ENCODE measurements at regions not wholly inside any gene's neighbourhood (a gene's known extent, or its start where the extent isn't known, plus 50 kb on each side); places are given as distances from the start of the nearest gene placed in this dataset.

DNA sequence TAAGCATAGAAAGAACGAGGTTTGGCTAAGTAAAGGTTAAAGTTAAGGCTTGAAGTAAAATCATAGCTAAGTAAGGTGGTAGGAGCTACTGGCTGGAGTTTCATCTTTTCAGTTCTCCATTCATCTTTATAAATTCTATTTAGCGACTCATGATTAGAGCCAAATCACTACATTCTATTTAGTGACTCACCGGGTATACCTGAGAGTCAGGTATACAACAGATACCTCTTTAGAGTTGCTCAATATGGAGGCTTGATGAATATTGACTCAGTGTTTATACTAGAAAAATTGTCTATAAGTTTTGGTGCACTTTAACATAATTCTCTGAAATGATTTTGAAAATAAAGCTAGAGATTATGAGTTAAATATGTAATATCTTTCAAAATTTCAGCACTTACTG lies 328.8 kb upstream of the GRM7 start:
- no peak for DNase-seq

DNA sequence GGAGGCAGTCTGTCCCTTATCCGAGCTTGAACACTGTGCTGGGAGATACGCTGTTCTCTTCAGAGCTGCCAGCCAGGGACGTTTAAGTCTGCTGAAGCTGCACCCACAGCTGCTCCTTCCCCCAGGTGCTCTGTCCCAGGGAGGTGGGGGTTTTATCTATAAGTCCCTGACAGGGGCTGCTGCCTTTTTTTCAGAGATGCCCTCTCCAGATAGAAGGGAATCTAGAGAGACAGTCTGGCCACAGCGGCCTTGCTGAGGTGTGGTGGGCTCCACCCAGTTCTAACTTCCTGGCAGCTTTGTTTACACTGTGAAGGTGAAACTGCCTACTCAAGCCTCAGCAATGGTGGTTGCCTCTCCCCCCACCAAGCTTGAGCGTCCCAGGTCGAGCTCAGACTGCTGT lies 319.9 kb upstream of the GRM7 start:
- no peak for DNase-seq

GRCh38 chr3:6542795-6543194 lies 318.1 kb upstream of the GRM7 start:
- DNase-seq: no peak

DNA sequence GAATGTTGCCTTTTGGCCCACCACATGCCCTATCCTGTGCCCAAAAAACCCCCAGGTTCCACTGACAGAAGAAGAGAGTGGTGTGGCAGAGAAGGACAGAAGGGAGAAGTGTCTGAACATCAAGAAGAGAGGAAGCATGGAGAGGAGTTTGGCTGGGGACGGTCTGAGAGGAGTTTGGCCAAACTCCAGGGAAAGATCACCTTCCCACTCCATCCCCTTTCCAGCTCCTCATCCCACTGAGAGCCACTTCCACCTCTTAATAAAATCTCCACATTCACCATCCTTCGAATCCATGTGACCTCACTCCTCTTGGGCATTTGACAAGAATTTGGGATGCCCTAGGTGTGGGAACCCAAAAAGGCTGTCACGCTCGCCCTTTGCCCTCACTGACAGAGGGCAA lies 311.6 kb upstream of the GRM7 start:
- DNase-seq: no peak

- DNase-seq: no peak
Measured at GRCh38 chr3:6551165-6551564, 309.8 kb upstream of the GRM7 start.

GRCh38 chr3:6560259-6560658 lies 300.7 kb upstream of the GRM7 start:
- no peak for DNase-seq

- DNase-seq: no peak
Measured at GRCh38 chr3:6567241-6567640, 293.7 kb upstream of the GRM7 start.

- no peak for DNase-seq
Measured at GRCh38 chr3:6568999-6569493, 291.9 kb upstream of the GRM7 start.

GRCh38 chr3:6571448-6571847 lies 289.5 kb upstream of the GRM7 start:
- no peak for DNase-seq

DNA sequence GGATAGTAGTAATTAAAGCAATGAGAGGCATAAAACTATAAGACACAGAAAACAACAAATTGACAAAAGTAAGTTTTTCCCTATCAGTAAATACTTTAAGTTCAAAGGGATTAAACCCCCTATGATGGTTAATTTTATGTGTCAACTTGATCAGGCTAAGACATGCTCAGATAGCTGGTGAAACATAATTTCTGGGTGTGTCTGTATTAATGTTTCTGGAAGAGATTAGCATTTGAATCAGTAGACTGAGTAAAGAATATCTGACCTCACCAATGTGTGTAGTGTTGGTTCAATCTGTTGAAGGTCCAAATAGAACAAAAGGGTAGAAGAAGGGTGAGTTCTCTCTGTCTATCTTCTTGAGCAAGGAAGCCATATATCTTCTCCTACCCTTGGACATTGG lies 283.3 kb upstream of the GRM7 start:
- DNase-seq: no peak

DNA sequence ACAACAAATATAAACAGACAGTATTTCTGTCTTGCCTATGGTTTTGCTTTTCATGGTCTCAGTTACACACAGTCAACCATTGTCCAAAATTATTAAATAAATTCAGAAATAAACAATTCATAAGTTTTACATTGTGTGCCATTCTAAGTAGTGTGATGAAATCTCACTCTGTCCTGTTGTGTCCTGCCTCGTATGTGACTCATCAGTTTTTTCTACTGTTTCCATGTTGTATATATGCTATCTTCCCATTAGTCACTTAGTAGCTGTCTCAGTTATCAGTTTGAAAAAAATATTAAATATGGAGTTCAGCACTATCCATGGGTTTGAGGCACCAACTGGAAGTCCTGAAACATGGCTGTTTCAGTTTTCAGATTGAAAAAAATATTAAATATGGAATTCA lies 282.4 kb upstream of the GRM7 start:
- no peak for DNase-seq

- DNase-seq: no peak
Measured at GRCh38 chr3:6580808-6581207, 280.1 kb upstream of the GRM7 start.

DNA sequence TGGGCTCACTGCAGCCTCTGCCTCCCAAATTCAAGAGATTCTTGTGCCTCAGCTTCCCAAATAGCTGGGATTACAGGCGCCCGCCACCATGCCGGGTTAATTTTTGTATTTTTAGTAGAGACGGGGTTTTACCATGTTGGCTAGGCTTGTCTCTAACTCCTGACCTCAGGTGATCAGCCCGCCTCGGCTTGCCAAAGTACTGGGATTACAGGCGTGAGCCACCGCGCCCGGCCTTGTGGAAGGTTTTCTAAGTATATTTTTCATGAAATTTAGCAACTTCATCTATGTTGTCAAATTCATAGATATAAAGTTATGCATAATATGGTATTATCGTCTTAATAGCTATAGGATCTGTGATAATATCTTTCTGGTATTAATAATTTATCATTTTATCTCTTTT lies 275.6 kb upstream of the GRM7 start:
- DNase-seq: no peak

- DNase-seq: no peak
Measured at GRCh38 chr3:6600237-6600636, 260.7 kb upstream of the GRM7 start.

DNA sequence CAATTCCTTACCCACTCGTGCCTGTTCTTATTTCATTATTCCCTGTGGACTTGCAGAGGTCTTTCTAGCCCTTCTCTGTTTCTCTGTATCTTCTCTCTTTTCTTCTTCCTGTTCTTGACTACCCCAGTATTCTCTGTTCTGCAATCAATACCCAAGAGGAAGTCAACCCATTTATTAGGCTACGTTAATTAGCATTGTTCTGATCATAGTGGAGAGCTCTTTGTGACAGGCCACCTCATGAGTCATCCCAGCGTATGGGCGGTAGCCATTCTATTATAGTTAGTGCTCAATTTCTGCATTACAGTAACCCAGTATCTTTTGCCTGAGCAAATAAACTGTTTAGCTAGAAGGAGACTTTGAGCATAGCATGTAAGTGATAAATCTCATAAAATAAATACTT lies 259.5 kb upstream of the GRM7 start:
- DNase-seq: no peak

- DNase-seq: no peak
Measured at GRCh38 chr3:6602329-6602728, 258.6 kb upstream of the GRM7 start.

- no peak for DNase-seq
Measured at GRCh38 chr3:6605227-6605626, 255.7 kb upstream of the GRM7 start.

DNA sequence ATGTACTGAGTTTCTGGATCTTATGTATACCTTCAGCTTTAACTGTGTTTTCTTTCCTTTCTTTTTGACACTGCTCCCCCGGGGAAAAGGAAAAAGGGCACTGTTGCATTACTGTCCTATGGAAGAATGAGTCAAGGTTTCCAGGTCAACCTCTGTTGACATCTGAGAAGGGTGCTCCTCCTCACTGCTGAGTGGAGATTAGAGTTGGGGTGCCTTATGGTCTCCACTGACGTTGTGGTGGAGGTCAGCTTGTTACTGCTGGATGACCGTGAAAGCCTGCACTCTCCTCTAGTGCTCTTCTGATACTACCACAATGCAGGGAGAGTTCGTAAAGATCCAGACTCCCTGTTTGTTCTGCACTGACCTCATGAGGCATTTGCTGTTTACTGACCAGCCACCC lies 252.1 kb upstream of the GRM7 start:
- DNase-seq: no peak

DNA sequence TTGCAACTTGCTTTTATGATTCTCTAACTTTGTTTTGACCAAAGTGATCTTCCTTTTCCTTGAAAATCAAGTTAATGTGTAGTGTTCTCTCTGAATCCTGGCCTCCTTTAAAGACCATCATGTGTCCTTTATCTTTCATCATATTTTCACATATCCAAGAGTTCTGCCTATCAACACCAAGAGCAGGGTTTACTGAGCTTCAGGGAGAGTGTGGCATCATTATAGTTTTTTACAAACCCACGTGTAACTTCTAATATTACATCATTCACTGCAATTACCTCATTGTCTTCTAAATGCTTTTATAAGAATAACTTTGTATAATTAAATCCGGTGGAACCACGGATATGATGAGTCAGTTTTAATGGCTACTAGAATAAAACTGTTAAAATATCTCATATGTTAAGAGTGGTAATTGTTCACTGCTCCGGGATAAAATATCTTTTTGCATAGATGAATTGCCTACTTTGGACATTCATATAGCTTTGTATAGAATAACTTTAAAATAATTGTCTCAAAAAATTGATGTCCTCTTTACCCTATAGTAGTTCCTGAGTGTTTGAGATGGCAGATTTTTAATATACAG lies 248.8 kb upstream of the GRM7 start:
- DNase-seq: no peak

DNA sequence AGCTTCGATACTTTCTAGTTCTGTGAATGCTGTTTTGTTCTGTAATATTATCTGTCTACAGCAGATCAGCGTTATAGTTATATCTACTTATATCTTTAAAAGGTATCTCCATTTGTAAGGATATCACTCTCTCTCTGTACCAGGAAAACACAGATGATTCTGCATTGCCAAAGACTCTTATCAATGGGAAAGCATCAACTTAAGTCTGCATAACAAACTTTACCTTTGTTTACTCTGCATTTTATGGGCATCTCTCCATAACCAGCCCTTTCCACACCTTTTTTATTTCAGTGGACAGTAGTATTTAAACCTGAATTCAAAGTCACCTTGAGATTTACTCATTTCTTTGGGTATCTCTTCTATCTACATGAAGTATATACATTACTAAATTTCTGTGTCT lies 238.7 kb upstream of the GRM7 start:
- DNase-seq: no peak

- DNase-seq: no peak
Measured at GRCh38 chr3:6622712-6623111, 238.2 kb upstream of the GRM7 start.

- DNase-seq: no peak
Measured at GRCh38 chr3:6631376-6631775, 229.5 kb upstream of the GRM7 start.

DNA sequence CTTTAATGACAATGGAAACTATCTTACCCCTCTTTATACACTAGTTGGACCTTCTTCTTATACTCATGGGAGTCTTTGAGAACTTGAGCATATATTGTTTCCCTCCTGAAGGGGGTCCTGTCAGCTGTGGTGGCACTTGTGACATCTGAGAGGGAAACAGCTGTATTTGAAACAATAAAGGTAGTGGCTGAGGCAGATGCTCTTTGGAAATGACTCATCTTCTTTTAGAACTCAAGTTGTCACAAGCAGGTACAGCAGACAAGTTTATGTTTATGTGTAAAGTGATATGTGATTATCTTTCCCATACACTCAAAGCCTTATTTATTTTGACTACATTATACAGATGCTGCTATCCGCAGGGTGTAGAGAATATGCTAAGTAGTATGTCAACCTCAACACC lies 220.0 kb upstream of the GRM7 start:
- DNase-seq: no peak

DNA sequence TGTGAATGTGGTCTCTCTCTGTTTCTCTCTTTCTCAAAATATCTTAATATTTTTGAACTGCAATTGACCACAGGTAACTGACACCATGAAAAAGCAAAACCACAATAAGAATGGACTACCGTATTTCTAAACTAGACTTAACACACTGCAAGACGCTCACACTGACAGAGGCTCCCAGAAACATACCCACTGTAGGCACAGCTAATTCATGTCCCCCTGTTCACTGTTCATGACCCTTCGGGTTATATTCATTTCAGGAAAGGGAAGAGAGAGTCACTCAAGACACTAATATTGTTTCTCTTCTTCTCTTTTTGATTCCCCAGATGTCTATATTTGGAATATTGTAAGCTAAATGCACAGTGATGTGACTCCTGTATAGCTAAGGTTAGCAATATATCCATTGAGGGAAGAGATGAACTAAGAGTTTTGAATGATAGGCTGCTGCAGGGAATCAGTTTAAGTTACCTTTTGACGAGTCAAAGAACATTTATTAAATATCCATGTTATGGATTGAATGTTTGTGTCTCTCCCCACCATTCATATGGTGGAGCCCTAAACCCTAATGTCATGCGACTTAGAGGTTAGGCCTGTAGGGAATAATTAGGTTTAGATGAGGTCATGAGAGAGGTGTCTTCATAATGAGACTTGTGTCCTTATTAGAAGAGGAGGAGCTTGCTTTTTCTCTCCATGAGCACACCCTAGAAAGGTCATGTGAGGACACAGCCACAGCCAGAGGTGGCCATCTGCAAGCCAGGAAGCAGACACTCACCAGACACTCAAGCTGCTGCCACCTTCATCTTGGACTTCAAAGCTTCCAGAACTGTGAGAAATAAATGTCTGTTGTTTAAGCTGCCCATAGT lies 216.6 kb upstream of the GRM7 start:
- no peak for DNase-seq

- DNase-seq: no peak
Measured at GRCh38 chr3:6654670-6655069, 206.2 kb upstream of the GRM7 start.

Measured in activated CD8-positive, alpha-beta memory T cell treated with anti-CD3 and anti-CD28 coated beads, Interleukin-2, amount 50 U/mL, for 48 hours (primary cell).